Loucy (cell line): ENCODE measurements at regions not wholly inside any gene's neighbourhood (a gene's known extent, or its start where the extent isn't known, plus 50 kb on each side); places are given as distances from the start of the nearest gene placed in this dataset.

Experiments used
- H2AFZ ChIP-seq: fragments of 200-600 bp; sonication (generic); 2 replicates; pipeline ENCODE4 v1.6.0; 2016; ENCODE audit warnings: antibody characterized with exemption, mild to moderate bottlenecking, low read length, moderate library complexity
- H3F3A ChIP-seq: fragments of 200-600 bp; 2 replicates; pipeline ENCODE4 v1.6.0; 2016; ENCODE audit warnings: antibody characterized with exemption, low read depth, mild to moderate bottlenecking
- H3K27me3 ChIP-seq: fragments of 200-600 bp; sonication (generic); 2 replicates; pipeline ENCODE4 v1.6.1; 2014; ENCODE audit warnings: low read length, mild to moderate bottlenecking; ENCODE audit not compliant: insufficient read depth, poor library complexity, severe bottlenecking
- H3K36me3 ChIP-seq: fragments of 200-600 bp; sonication (generic); 2 replicates; pipeline ENCODE4 v1.6.1; 2016; ENCODE audit warnings: low read length; ENCODE audit not compliant: insufficient read depth
- H3K4me1 ChIP-seq: fragments of 200-600 bp; sonication (generic); 2 replicates; pipeline ENCODE4 v1.5.1; 2014; ENCODE audit warnings: low read length, mild to moderate bottlenecking; ENCODE audit not compliant: insufficient read depth, poor library complexity, severe bottlenecking
- H3K4me2 ChIP-seq: fragments of 200-600 bp; sonication (generic); 2 replicates; pipeline ENCODE4 v1.6.0; 2014; ENCODE audit warnings: antibody characterized with exemption, low read length, low read depth, mild to moderate bottlenecking; ENCODE audit not compliant: poor library complexity, severe bottlenecking
- H3K4me3 ChIP-seq: fragments of 200-600 bp; sonication (generic); 2 replicates; pipeline ENCODE4 v1.5.1; 2014; ENCODE audit warnings: low read length, mild to moderate bottlenecking, mixed read lengths; ENCODE audit not compliant: poor library complexity, severe bottlenecking
- H3K79me2 ChIP-seq: fragments of 200-600 bp; sonication (generic); 2 replicates; pipeline ENCODE4 v1.6.1; 2014; ENCODE audit warnings: low read length; ENCODE audit not compliant: insufficient read depth
- H3K9ac ChIP-seq: fragments of 200-600 bp; sonication (generic); 2 replicates; pipeline ENCODE4 v1.6.0; 2014; ENCODE audit warnings: mild to moderate bottlenecking, low read depth, low read length, moderate library complexity; ENCODE audit not compliant: poor library complexity, severe bottlenecking
- H3K9me2 ChIP-seq: fragments of 200-600 bp; sonication (generic); replicated peaks from 2 replicates; pipeline ENCODE4 v1.6.1; 2016; ENCODE audit warnings: low read depth, low read length, mixed read lengths
- H3K9me3 ChIP-seq: fragments of 200-600 bp; sonication (generic); 2 replicates; pipeline ENCODE4 v1.6.1; 2014; ENCODE audit warnings: mild to moderate bottlenecking, antibody characterized with exemption, low read length, low read depth; ENCODE audit not compliant: insufficient read depth
- H4K20me1 ChIP-seq: fragments of 200-600 bp; sonication (generic); 2 replicates; pipeline ENCODE4 v1.6.0; 2014; ENCODE audit warnings: antibody characterized with exemption, low read length, mild to moderate bottlenecking; ENCODE audit not compliant: insufficient read depth, poor library complexity, severe bottlenecking
- CTCF ChIP-seq: fragments of 200-600 bp; sonication (generic); conservative IDR thresholded peaks from 2 replicates; pipeline ENCODE4 v1.5.1; 2014; ENCODE audit warnings: mild to moderate bottlenecking, antibody characterized with exemption, low read length
- EZH2phosphoT487 ChIP-seq: fragments of 200-600 bp; IDR thresholded peaks from 2 replicates; pipeline ENCODE4 v1.6.1; 2018; ENCODE audit warnings: antibody characterized with exemption, mild to moderate bottlenecking, moderate library complexity, borderline replicate concordance

DNA sequence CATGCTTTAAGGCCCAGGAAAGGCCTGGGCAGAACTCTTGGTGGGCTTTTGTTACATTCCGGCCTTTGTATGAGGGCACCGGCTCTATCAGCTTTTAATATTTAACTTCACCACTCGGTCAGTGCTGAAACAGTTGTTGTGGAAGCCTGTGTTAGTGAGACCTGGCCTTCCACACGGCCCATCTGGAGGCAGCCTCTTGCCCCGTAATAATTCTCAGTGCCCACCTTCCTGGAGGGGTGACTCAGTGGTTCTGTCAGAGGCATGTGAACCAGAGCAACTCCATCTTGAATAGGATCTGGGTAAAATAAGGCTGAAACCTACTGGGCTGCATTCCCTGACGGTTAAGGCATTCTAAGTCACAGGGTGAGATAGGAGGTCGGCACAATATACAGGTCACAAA, 162.0 kb upstream of the STS start:
- no peak for TF ChIP-seq EZH2phosphoT487
- TF ChIP-seq CTCF: no peak
- H2AFZ ChIP-seq: no peak overlapping the region
- no peak overlapping the region for H3K4me3 ChIP-seq
- no peaks in the 10 kb centered on the region for H3K9me3 ChIP-seq
- no peaks in the 10 kb centered on the region for H3K27me3 ChIP-seq
- H3K4me1 ChIP-seq: no peaks in the 10 kb centered on the region
- no peaks in the 10 kb centered on the region for H3K36me3 ChIP-seq
- H3K9ac ChIP-seq: no peak overlapping the region
- no peak overlapping the region for H3K4me2 ChIP-seq
- no peaks in the 10 kb centered on the region for H3F3A ChIP-seq
- H4K20me1 ChIP-seq: no peaks in the 10 kb centered on the region
- no peaks in the 10 kb centered on the region for H3K9me2 ChIP-seq
- H3K79me2 ChIP-seq: no peaks in the 10 kb centered on the region

GRCh38 chrX:6983207-6983955, 164.1 kb upstream of the STS start:
- no peak overlapping the region for H3K4me2 ChIP-seq
- H3K9ac ChIP-seq: no peak overlapping the region
- H4K20me1 ChIP-seq: no peaks in the 10 kb centered on the region
- H3K9me2 ChIP-seq: no peaks in the 10 kb centered on the region
- H3K27me3 ChIP-seq: no peaks in the 10 kb centered on the region
- H3K9me3 ChIP-seq: no peaks in the 10 kb centered on the region
- TF ChIP-seq CTCF: no peak
- no peak for TF ChIP-seq EZH2phosphoT487
- H3K4me3 ChIP-seq: no peak overlapping the region
- H3F3A ChIP-seq: no peaks in the 10 kb centered on the region
- no peak overlapping the region for H2AFZ ChIP-seq
- H3K36me3 ChIP-seq: no peaks in the 10 kb centered on the region
- H3K79me2 ChIP-seq: no peaks in the 10 kb centered on the region
- no peaks in the 10 kb centered on the region for H3K4me1 ChIP-seq

GRCh38 chrX:6981718-6982406, 165.7 kb upstream of the STS start:
- Histone ChIP-seq H3K4me1 (no peaks in the 10 kb centered on the region), H3K9me3 (no peaks in the 10 kb centered on the region), H3K27me3 (no peaks in the 10 kb centered on the region), H3K79me2 (no peaks in the 10 kb centered on the region), H3K36me3 (no peaks in the 10 kb centered on the region), H3K4me3 (no peak overlapping the region), H4K20me1 (no peaks in the 10 kb centered on the region), H3K9ac (no peak overlapping the region), H3K4me2 (no peak overlapping the region), H3F3A (no peaks in the 10 kb centered on the region), H3K9me2 (no peaks in the 10 kb centered on the region), H2AFZ (no peak overlapping the region)
- TF ChIP-seq EZH2phosphoT487: no peak
- no peak for TF ChIP-seq CTCF
